ENCODE measurements at regions not wholly inside any gene's neighbourhood (a gene's known extent, or its start where the extent isn't known, plus 50 kb on each side); places are given as distances from the start of the nearest gene placed in this dataset.

GRCh38 chr3:30341079-30341478, 265.3 kb upstream of the TGFBR2 start:
- no peak for DNase-seq

- no peak for DNase-seq
Observed at GRCh38 chr3:30341851-30342250, 264.6 kb upstream of the TGFBR2 start.

GRCh38 chr3:30342318-30343060, 263.9 kb upstream of the TGFBR2 start:
- no peak for DNase-seq

GRCh38 chr3:30343067-30343831, 263.2 kb upstream of the TGFBR2 start:
- no peak for DNase-seq

GRCh38 chr3:30343861-30344260, 262.5 kb upstream of the TGFBR2 start:
- DNase-seq, result no peak

- no peak for DNase-seq
Observed at GRCh38 chr3:30344288-30344687, 262.1 kb upstream of the TGFBR2 start.

GRCh38 chr3:30346933-30347320, 259.5 kb upstream of the TGFBR2 start:
- DNase-seq, result no peak

GRCh38 chr3:30347679-30348216, 258.7 kb upstream of the TGFBR2 start:
- no peak for DNase-seq

GRCh38 chr3:30349507-30349906, 256.9 kb upstream of the TGFBR2 start:
- DNase-seq, result no peak

GRCh38 chr3:30350011-30350410, 256.4 kb upstream of the TGFBR2 start:
- no peak for DNase-seq

GRCh38 chr3:30350901-30351300, 255.5 kb upstream of the TGFBR2 start:
- no peak for DNase-seq

GRCh38 chr3:30352410-30353318, 253.7 kb upstream of the TGFBR2 start:
- no peak for DNase-seq

GRCh38 chr3:30353711-30354467, 252.5 kb upstream of the TGFBR2 start:
- no peak for DNase-seq

- peak; percentile 2 for DNase-seq
Observed at GRCh38 chr3:30354513-30354912, 251.9 kb upstream of the TGFBR2 start.

GRCh38 chr3:30354972-30355371, 251.4 kb upstream of the TGFBR2 start:
- no peak for DNase-seq

- DNase-seq, result peak; percentile 3
Observed at GRCh38 chr3:30355622-30356021, 250.8 kb upstream of the TGFBR2 start.

- DNase-seq, result no peak
Observed at GRCh38 chr3:30356866-30357753, 249.3 kb upstream of the TGFBR2 start.

- no peak for DNase-seq
Observed at GRCh38 chr3:30357897-30358296, 248.5 kb upstream of the TGFBR2 start.

- no peak for DNase-seq
Observed at GRCh38 chr3:30358871-30359270, 247.5 kb upstream of the TGFBR2 start.

- no peak for DNase-seq
Observed at GRCh38 chr3:30368978-30369377, 237.4 kb upstream of the TGFBR2 start.

GRCh38 chr3:30370681-30371271, 235.6 kb upstream of the TGFBR2 start:
- DNase-seq, result no peak
